ENCODE measurements at regions not wholly inside any gene's neighbourhood (a gene's known extent, or its start where the extent isn't known, plus 50 kb on each side); places are given as distances from the start of the nearest gene placed in this dataset.
"Not testable (repeated sequence)": the region's sequence is repeated elsewhere in the genome, so short reads cannot be mapped to it uniquely, and the experiment has no call there.

DNA sequence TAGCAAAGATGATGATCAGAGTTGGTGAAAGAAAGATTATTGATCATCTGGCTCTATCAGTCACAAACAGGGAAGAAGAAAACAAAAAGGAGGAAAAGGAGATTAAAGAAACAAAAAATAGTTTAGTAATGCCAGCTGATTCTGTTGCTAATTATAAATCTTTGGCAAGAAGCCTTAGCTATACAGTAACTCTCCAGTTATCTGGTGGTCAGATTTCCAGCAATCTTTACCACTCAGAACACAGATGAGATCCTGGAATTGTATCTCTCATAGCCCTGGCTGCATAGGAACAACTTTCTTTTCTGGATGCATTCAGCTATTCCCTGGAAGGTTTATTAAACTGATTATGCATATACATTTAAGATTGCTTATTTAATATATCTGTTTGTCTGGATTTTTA lies 256.8 kb upstream of the ZEB2 start:
- TF ChIP-seq, protein P1, sequence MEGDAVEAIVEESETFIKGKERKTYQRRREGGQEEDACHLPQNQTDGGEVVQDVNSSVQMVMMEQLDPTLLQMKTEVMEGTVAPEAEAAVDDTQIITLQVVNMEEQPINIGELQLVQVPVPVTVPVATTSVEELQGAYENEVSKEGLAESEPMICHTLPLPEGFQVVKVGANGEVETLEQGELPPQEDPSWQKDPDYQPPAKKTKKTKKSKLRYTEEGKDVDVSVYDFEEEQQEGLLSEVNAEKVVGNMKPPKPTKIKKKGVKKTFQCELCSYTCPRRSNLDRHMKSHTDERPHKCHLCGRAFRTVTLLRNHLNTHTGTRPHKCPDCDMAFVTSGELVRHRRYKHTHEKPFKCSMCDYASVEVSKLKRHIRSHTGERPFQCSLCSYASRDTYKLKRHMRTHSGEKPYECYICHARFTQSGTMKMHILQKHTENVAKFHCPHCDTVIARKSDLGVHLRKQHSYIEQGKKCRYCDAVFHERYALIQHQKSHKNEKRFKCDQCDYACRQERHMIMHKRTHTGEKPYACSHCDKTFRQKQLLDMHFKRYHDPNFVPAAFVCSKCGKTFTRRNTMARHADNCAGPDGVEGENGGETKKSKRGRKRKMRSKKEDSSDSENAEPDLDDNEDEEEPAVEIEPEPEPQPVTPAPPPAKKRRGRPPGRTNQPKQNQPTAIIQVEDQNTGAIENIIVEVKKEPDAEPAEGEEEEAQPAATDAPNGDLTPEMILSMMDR (IDR thresholded peaks at IDR 0.05), result no peak
- no peak for TF ChIP-seq POLR2A (IDR thresholded peaks at IDR 0.05)
- intact Hi-C loops (cut with DNase I; ENCODE audit: low total_unique reads), result no loop called here
- no peaks in the 10 kb centered on the region for H3K36me3 ChIP-seq
- H3K4me3 ChIP-seq, result no peak overlapping the region
- H3K4me1 ChIP-seq, result no peaks in the 10 kb centered on the region
- H3K9me3 ChIP-seq, result no peaks in the 10 kb centered on the region
- no peaks in the 10 kb centered on the region for H3K27me3 ChIP-seq
- H3K27ac ChIP-seq, result no peak overlapping the region
- no peak for DNase-seq

DNA sequence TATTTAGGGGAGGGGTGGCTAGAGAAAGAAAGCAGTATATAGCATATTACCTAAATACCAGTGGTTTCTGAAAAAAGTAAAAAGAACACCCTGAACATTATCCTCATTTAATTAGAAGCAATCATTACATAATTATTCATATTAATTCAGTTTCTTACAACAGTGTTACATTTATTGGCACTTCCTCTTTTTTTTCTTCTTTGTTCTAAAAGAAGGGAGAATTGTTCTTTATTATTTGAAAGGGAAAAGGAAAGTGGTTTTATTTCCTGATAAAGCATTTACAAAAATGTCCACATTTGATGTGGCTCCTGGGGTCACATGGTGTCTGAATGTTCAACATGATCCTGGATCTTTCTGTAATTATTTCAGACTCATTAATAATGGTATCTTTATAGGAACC lies 254.9 kb upstream of the ZEB2 start:
- Histone ChIP-seq H3K27ac (no peak overlapping the region), H3K9me3 (no peaks in the 10 kb centered on the region), H3K27me3 (no peaks in the 10 kb centered on the region), H3K4me3 (no peak overlapping the region), H3K36me3 (no peaks in the 10 kb centered on the region), H3K4me1 (no peaks in the 10 kb centered on the region)
- intact Hi-C loops (cut with DNase I; ENCODE audit: low total_unique reads), result no loop called here
- no peak for DNase-seq
- TF ChIP-seq, protein P1 (IDR thresholded peaks at IDR 0.05), result no peak
- TF ChIP-seq POLR2A (IDR thresholded peaks at IDR 0.05), result no peak

DNA sequence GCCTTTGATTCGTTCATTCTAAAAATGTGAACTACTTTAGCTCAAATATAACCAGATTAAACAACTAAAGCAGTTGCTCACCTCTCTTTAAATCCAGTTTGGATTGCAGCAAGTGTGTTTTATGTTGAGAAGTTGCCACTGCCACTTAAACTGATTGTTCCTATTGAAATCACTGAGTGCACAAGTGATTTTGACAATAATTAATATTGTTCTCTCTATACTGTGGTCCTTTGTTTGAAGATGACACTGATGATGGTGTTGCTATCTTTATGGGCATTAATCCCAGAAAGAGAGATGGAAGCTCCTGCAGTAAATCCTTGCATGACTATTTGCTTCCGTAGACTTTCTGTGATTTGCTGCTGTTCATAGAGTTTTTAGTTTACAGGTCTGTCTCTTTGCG lies 251.4 kb upstream of the ZEB2 start:
- H3K27me3 ChIP-seq, result no peaks in the 10 kb centered on the region
- intact Hi-C loops (cut with DNase I; ENCODE audit: low total_unique reads), result no loop called here

DNA sequence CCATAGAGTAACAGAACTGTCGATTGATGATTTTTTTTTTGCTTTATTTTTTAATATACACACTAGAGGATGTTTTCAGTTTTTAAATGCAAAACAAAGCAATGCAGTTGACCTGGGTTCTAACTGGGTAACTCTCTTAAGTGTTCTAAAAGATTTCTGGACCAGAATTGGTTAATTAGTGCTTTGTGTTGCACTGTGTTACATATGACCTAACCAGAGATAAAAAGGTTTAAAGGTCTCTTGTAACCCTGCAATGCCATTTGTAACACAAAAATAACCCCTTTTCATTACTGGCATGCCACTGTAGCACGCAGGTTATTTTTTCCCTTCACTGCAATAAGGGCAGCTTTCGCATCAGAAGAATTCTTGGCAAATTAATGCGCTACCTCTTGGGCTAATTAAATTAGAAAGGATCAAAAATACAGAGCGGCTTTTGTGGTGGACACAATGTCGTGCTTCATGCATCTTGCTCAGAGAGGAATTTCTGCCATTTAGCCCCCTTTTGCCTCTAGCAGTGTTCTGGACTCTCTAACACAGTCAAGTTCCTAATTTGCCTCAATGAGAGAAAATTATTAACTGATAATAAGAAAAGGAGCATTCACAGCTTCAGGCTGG lies 250.8 kb upstream of the ZEB2 start:
- intact Hi-C loops (cut with DNase I; ENCODE audit: low total_unique reads), result no loop called here
- no peaks in the 10 kb centered on the region for H3K27me3 ChIP-seq
- TF ChIP-seq, protein P1 (IDR thresholded peaks at IDR 0.05), result no peak
- no peak for TF ChIP-seq POLR2A (IDR thresholded peaks at IDR 0.05)
- H3K9me3 ChIP-seq, result no peaks in the 10 kb centered on the region
- H3K36me3 ChIP-seq, result no peaks in the 10 kb centered on the region
- no peak for DNase-seq
- H3K27ac ChIP-seq, result no peak overlapping the region
- no peaks in the 10 kb centered on the region for H3K4me1 ChIP-seq
- no peak overlapping the region for H3K4me3 ChIP-seq

More for the DNA sequence above, 251.4 kb upstream of the ZEB2 start:
- no peak overlapping the region for H3K4me3 ChIP-seq
- no peaks in the 10 kb centered on the region for H3K36me3 ChIP-seq
- no peak for TF ChIP-seq POLR2A (IDR thresholded peaks at IDR 0.05)
- TF ChIP-seq, protein P1 (IDR thresholded peaks at IDR 0.05), result no peak
- no peaks in the 10 kb centered on the region for H3K9me3 ChIP-seq
- no peak for DNase-seq
- H3K4me1 ChIP-seq, result no peaks in the 10 kb centered on the region
- H3K27ac ChIP-seq, result no peak overlapping the region

DNA sequence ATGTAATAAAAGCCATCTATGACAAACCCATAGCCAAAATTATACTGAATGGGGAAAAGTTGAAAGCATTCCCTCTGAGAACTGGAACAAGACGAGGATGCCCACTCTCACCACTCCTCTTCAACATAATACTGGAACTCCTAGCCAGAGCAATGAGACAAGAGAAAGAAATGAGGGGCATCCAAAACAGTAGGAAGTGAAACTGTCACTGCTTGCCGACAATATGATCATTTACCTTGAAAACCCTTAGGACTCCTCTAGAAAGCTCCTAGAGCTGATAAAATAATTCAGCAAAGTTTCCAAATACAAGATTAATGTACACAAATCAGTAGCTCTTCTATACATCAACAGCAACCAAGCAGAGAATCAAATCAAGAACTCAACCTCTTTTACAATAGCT lies 241.0 kb upstream of the ZEB2 start:
- H3K4me3 ChIP-seq, result not testable (repeated sequence)

DNA sequence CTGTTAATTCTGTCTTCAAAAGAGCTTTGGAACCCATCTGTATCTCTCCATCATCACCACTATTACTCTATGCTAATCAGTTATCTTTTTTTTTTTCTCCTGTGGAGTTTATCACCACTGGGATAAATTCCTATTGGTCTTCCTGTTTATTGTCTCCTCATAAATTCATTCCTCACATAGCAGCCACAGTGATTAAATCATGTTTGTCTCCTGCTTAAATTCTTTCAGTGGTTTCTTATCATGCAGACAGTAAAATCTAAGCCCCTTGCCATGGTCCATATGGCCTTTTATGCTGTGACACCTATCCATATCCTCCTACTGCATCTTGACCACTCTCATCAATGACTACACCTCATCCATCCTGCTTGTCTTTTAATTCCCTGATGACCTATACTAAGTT lies 239.8 kb upstream of the ZEB2 start:
- H3K27ac ChIP-seq, result no peak overlapping the region
- H3K9me3 ChIP-seq, result no peaks in the 10 kb centered on the region
- no peaks in the 10 kb centered on the region for H3K4me1 ChIP-seq
- H3K36me3 ChIP-seq, result no peaks in the 10 kb centered on the region
- TF ChIP-seq POLR2A (IDR thresholded peaks at IDR 0.05), result no peak
- TF ChIP-seq, protein P1 (IDR thresholded peaks at IDR 0.05), result no peak
- no peaks in the 10 kb centered on the region for H3K27me3 ChIP-seq
- intact Hi-C loops (cut with DNase I; ENCODE audit: low total_unique reads), result no loop called here
- H3K4me3 ChIP-seq, result no peak overlapping the region
- DNase-seq, result no peak

More for the DNA sequence above, 241.0 kb upstream of the ZEB2 start:
- H3K27me3 ChIP-seq; intact Hi-C loops (cut with DNase I; ENCODE audit: low total_unique reads); H3K9me3 ChIP-seq; H3K27ac ChIP-seq; DNase-seq; H3K36me3 ChIP-seq; H3K4me1 ChIP-seq: not testable (repeated sequence)

DNA sequence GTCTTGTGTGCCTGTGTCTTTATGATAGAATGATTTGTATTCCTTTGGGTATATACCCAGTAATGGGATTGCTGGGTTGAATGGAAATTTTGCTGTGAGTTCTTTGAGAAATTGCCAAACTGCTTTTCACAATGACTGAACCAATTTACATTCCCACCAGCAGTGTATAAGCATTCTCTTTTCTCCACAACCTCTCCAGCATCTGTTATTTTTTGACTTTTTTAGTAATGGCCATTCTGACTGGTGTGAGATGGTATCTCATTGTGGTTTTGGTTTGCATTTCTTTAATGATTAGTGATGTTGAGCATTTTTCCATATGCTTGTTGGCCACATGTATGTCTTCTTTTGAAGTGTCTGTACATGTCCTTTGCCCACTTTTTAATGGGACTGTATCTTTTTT lies 238.3 kb upstream of the ZEB2 start:
- DNase-seq; intact Hi-C loops (cut with DNase I; ENCODE audit: low total_unique reads); H3K27me3 ChIP-seq; H3K4me1 ChIP-seq; H3K9me3 ChIP-seq; H3K4me3 ChIP-seq; H3K36me3 ChIP-seq; H3K27ac ChIP-seq: not testable (repeated sequence)

All from uterus (tissue), 3 donors.